ENCODE measurements at regions not wholly inside any gene's neighbourhood (a gene's known extent, or its start where the extent isn't known, plus 50 kb on each side); places are given as distances from the start of the nearest gene placed in this dataset.

GRCh38 chr1:17488995-17489767, 49.7 kb upstream of the RCC2 start:
- Histone ChIP-seq H3K4me1 (ENCODE audit: insufficient read depth, low read length) (no peaks in the 10 kb centered on the region), H2AFZ (ENCODE audit: low read depth, low read length) (no peak overlapping the region), H3K4me2 (ENCODE audit: low read length) (no peak overlapping the region), H3K79me2 (ENCODE audit: insufficient read depth, low read length) (no peaks in the 10 kb centered on the region), H3K4me3 (ENCODE audit: insufficient read depth, low read depth, low read length) (no peak overlapping the region), H3K27me3 (ENCODE audit: insufficient read depth, low read length) (no peaks in the 10 kb centered on the region), H4K20me1 (ENCODE audit: insufficient read depth, low read length) (no peaks in the 10 kb centered on the region), H3K9ac (ENCODE audit: low read length) (no peak overlapping the region), H3K9me3 (ENCODE audit: insufficient read depth, low read depth, low read length) (no peaks in the 10 kb centered on the region), H3K27ac (ENCODE audit: low read depth, low read length) (no peak overlapping the region), H3K36me3 (ENCODE audit: insufficient read depth, low read length) (no peaks in the 10 kb centered on the region)
- no peaks in the 10 kb centered on the region for H3K36me3 Mint-ChIP-seq (ENCODE audit: low read depth, unreplicated experiment)
- TF ChIP-seq, protein P1, sequence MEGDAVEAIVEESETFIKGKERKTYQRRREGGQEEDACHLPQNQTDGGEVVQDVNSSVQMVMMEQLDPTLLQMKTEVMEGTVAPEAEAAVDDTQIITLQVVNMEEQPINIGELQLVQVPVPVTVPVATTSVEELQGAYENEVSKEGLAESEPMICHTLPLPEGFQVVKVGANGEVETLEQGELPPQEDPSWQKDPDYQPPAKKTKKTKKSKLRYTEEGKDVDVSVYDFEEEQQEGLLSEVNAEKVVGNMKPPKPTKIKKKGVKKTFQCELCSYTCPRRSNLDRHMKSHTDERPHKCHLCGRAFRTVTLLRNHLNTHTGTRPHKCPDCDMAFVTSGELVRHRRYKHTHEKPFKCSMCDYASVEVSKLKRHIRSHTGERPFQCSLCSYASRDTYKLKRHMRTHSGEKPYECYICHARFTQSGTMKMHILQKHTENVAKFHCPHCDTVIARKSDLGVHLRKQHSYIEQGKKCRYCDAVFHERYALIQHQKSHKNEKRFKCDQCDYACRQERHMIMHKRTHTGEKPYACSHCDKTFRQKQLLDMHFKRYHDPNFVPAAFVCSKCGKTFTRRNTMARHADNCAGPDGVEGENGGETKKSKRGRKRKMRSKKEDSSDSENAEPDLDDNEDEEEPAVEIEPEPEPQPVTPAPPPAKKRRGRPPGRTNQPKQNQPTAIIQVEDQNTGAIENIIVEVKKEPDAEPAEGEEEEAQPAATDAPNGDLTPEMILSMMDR (IDR thresholded peaks at IDR 0.05; ENCODE audit: insufficient read depth, low read depth, low read length): no peak
- TF ChIP-seq EZH2 (IDR thresholded peaks at IDR 0.05; ENCODE audit: insufficient read depth, low read length): no peak
- DNase-seq (ENCODE audit: low read depth) (peak; percentile 8), FAIRE-seq (no peak)
- peaks cover 2% of the 10 kb centered on the region for H3K9me3 Mint-ChIP-seq (ENCODE audit: unreplicated experiment)
- peaks cover 13% of the 10 kb centered on the region for H3K27me3 Mint-ChIP-seq (ENCODE audit: low read depth, unreplicated experiment)
- no peak overlapping the region for H3K4me3 Mint-ChIP-seq (ENCODE audit: unreplicated experiment)
- no peak overlapping the region for H3K27ac Mint-ChIP-seq (ENCODE audit: unreplicated experiment)
- H3K4me1 Mint-ChIP-seq (ENCODE audit: low read depth, unreplicated experiment): no peaks in the 10 kb centered on the region

All from astrocyte (in vitro differentiated cells and primary cell).